WTC11 (cell line): ENCODE measurements at regions not wholly inside any gene's neighbourhood (a gene's known extent, or its start where the extent isn't known, plus 50 kb on each side); places are given as distances from the start of the nearest gene placed in this dataset.

ENCODE experiments used
- ATAC-seq: fragments of 200-7000 bp; cut with Tn5 transposase; 2 replicates; pipeline ENCODE4 v1.10.0; 2021; ENCODE audit warnings: mild to moderate bottlenecking, moderate library complexity
- CTCF ChIA-PET: fragments of 300-600 bp; sonication (Branson Sonifier 250); formaldehyde crosslinking; loops from one replicate; lab custom pipeline; 2021; ENCODE audit warnings: antibody characterized with exemption; lab: Charles Lee
- POLR2A ChIA-PET: fragments of 350-600 bp; sonication (Branson Sonifier 250); formaldehyde crosslinking; loops from one replicate; lab custom pipeline; 2021; ENCODE audit warnings: antibody characterized with exemption; lab: Charles Lee
- DNase-seq: peaks from one replicate; pipeline ENCODE4 v3.0.0; 2021; ENCODE audit warnings: low spot score
- H3K27ac Mint-ChIP-seq: 2 replicates; pipeline ENCODE4 v1.8.0; 2021; ENCODE audit warnings: mixed read lengths
- H3K27me3 Mint-ChIP-seq: 2 replicates; pipeline ENCODE4 v1.8.0; 2021; ENCODE audit warnings: low read depth, mild to moderate bottlenecking, moderate library complexity, mixed read lengths
- H3K36me3 Mint-ChIP-seq: 2 replicates; pipeline ENCODE4 v1.8.0; 2021; ENCODE audit warnings: mixed read lengths
- H3K4me1 Mint-ChIP-seq: 2 replicates; pipeline ENCODE4 v1.8.0; 2022; ENCODE audit warnings: mixed read lengths
- H3K4me3 Mint-ChIP-seq: 2 replicates; pipeline ENCODE4 v1.8.0; 2021; ENCODE audit warnings: mild to moderate bottlenecking, moderate library complexity, mixed read lengths
- H3K9me3 Mint-ChIP-seq: 2 replicates; pipeline ENCODE4 v1.8.0; 2021; ENCODE audit warnings: mixed read lengths
- CREB1 ChIP-seq: sonication (generic); formaldehyde crosslinking; IDR thresholded peaks from 2 replicates; pipeline ENCODE4 v1.8.0; 2023; ENCODE audit warnings: mild to moderate bottlenecking, missing genetic modification reagents
- ELF4 ChIP-seq: sonication (generic); formaldehyde crosslinking; IDR thresholded peaks from 2 replicates; pipeline ENCODE4 v1.8.1; 2022; ENCODE audit warnings: low read depth, mild to moderate bottlenecking, moderate library complexity, missing genetic modification reagents
- EMX1 ChIP-seq: fragments of 250-450 bp; sonication (Bioruptor Pico); IDR thresholded peaks from 2 replicates; pipeline ENCODE4 v1.8.0; 2021; ENCODE audit warnings: mild to moderate bottlenecking
- ETV6 ChIP-seq: sonication (generic); formaldehyde crosslinking; IDR thresholded peaks from 2 replicates; pipeline ENCODE4 v1.8.1; 2022; ENCODE audit warnings: mild to moderate bottlenecking, missing genetic modification reagents
- FOXP1 ChIP-seq: sonication (generic); formaldehyde crosslinking; IDR thresholded peaks from 2 replicates; pipeline ENCODE4 v1.8.0; 2022; ENCODE audit warnings: missing genetic modification reagents, mild to moderate bottlenecking, moderate library complexity, borderline replicate concordance
- IRF2 ChIP-seq: sonication (generic); formaldehyde crosslinking; IDR thresholded peaks from 2 replicates; pipeline ENCODE4 v1.8.0; 2022; ENCODE audit warnings: low read depth, missing genetic modification reagents, borderline replicate concordance
- JUN ChIP-seq: sonication (generic); formaldehyde crosslinking; IDR thresholded peaks from 2 replicates; pipeline ENCODE4 v1.8.0; 2023; ENCODE audit warnings: mild to moderate bottlenecking, missing genetic modification reagents
- MXD4 ChIP-seq: fragments of 250-450 bp; sonication (Bioruptor Pico); IDR thresholded peaks from 2 replicates; pipeline ENCODE4 v1.8.0; 2021; ENCODE audit warnings: mild to moderate bottlenecking, moderate library complexity, borderline replicate concordance
- NR3C1 ChIP-seq: sonication (generic); formaldehyde crosslinking; conservative IDR thresholded peaks from 2 replicates; pipeline ENCODE4 v1.8.1; 2023; ENCODE audit warnings: low read depth, mild to moderate bottlenecking, missing genetic modification reagents
- PRRX2 ChIP-seq: fragments of 250-450 bp; sonication (Bioruptor Pico); IDR thresholded peaks from 2 replicates; pipeline ENCODE4 v1.8.0; 2021; ENCODE audit warnings: mild to moderate bottlenecking
- ZNF219 ChIP-seq: sonication (generic); formaldehyde crosslinking; IDR thresholded peaks from 2 replicates; pipeline ENCODE4 v1.8.0; 2023; ENCODE audit warnings: missing genetic modification reagents, mild to moderate bottlenecking, borderline replicate concordance
- ZNF396 ChIP-seq: fragments of 250-450 bp; sonication (Bioruptor Pico); IDR thresholded peaks from 2 replicates; pipeline ENCODE4 v1.8.0; 2021; ENCODE audit warnings: mild to moderate bottlenecking, moderate library complexity, borderline replicate concordance
- TF ChIP-seq, protein P1 (sequence below): fragments of 250-450 bp; sonication (Bioruptor Pico); IDR thresholded peaks from 2 replicates; pipeline ENCODE4 v1.8.0; 2021; ENCODE audit warnings: mild to moderate bottlenecking
- TF ChIP-seq, protein P2 (sequence below): sonication (generic); formaldehyde crosslinking; IDR thresholded peaks from 2 replicates; pipeline ENCODE4 v1.8.1; 2022; ENCODE audit warnings: mild to moderate bottlenecking, missing genetic modification reagents, moderate library complexity, borderline replicate concordance
- TF ChIP-seq, protein P3 (sequence below): fragments of 250-450 bp; sonication (Bioruptor Pico); IDR thresholded peaks from 2 replicates; pipeline ENCODE4 v1.9.0; 2021; ENCODE audit warnings: mild to moderate bottlenecking
- TF ChIP-seq, protein P4 (sequence below): sonication (generic); formaldehyde crosslinking; IDR thresholded peaks from 2 replicates; pipeline ENCODE4 v1.8.1; 2022; ENCODE audit warnings: low read depth, mild to moderate bottlenecking, moderate library complexity, missing genetic modification reagents, borderline replicate concordance
- TF ChIP-seq, protein P5 (sequence below): sonication (generic); formaldehyde crosslinking; IDR thresholded peaks from 2 replicates; pipeline ENCODE4 v1.8.0; 2022; ENCODE audit warnings: mild to moderate bottlenecking, missing genetic modification reagents
- TF ChIP-seq, protein P6 (sequence below): sonication (generic); formaldehyde crosslinking; IDR thresholded peaks from 2 replicates; pipeline ENCODE4 v1.8.1; 2022; ENCODE audit warnings: low read depth, missing genetic modification reagents, borderline replicate concordance
- TF ChIP-seq, protein P7 (sequence below): sonication (generic); formaldehyde crosslinking; conservative IDR thresholded peaks from 2 replicates; pipeline ENCODE4 v1.8.1; 2023; ENCODE audit warnings: mild to moderate bottlenecking, low read depth, missing genetic modification reagents, moderate library complexity
- TF ChIP-seq, protein P8 (sequence below): sonication (generic); formaldehyde crosslinking; IDR thresholded peaks from 2 replicates; pipeline ENCODE4 v1.8.0; 2022; ENCODE audit warnings: mild to moderate bottlenecking, missing genetic modification reagents

DNA sequence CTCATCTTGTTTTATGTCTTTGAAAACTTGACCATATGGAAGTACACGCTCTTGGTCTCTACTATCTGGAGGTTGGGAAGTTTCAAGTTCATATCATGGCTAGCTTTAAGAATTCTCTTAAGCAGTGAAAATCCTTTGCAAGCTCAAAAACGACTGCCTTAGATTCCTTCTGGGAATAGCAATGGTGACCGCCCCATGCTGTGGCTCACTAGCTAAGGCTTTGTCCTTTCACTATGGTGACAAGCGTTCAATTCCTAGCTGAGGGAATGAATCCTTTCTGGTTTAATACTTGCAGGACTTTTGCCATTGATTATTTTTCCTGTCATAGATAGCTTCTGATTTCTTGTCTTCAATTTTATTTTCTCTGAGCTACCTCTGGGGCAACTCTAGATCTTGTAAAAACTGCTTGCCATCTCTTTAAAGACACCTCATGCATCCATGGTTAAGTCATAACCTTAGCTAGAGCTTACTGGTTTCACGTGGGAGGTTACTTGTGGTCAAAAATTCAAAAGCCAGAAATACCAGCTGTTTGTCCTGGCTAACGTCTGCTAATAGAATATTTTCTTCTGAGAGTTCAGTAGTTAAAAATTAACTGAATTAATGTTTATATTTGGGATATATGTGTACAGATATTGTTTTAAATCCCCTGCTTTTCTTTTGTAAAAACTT is 673.4 kb upstream of the CBLB start (continued):
- TF ChIP-seq, protein P1, sequence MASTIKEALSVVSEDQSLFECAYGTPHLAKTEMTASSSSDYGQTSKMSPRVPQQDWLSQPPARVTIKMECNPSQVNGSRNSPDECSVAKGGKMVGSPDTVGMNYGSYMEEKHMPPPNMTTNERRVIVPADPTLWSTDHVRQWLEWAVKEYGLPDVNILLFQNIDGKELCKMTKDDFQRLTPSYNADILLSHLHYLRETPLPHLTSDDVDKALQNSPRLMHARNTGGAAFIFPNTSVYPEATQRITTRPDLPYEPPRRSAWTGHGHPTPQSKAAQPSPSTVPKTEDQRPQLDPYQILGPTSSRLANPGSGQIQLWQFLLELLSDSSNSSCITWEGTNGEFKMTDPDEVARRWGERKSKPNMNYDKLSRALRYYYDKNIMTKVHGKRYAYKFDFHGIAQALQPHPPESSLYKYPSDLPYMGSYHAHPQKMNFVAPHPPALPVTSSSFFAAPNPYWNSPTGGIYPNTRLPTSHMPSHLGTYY (CRISPR knock-in tag): no peak
- TF ChIP-seq FOXP1 (CRISPR knock-in tag): no peak
- TF ChIP-seq, protein P2, sequence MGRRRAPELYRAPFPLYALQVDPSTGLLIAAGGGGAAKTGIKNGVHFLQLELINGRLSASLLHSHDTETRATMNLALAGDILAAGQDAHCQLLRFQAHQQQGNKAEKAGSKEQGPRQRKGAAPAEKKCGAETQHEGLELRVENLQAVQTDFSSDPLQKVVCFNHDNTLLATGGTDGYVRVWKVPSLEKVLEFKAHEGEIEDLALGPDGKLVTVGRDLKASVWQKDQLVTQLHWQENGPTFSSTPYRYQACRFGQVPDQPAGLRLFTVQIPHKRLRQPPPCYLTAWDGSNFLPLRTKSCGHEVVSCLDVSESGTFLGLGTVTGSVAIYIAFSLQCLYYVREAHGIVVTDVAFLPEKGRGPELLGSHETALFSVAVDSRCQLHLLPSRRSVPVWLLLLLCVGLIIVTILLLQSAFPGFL: no peak
- TF ChIP-seq ELF4 (CRISPR knock-in tag): no peak
- no peak for TF ChIP-seq ETV6 (CRISPR knock-in tag)
- TF ChIP-seq ZNF396 (CRISPR knock-in tag): no peak
- TF ChIP-seq, protein P3, sequence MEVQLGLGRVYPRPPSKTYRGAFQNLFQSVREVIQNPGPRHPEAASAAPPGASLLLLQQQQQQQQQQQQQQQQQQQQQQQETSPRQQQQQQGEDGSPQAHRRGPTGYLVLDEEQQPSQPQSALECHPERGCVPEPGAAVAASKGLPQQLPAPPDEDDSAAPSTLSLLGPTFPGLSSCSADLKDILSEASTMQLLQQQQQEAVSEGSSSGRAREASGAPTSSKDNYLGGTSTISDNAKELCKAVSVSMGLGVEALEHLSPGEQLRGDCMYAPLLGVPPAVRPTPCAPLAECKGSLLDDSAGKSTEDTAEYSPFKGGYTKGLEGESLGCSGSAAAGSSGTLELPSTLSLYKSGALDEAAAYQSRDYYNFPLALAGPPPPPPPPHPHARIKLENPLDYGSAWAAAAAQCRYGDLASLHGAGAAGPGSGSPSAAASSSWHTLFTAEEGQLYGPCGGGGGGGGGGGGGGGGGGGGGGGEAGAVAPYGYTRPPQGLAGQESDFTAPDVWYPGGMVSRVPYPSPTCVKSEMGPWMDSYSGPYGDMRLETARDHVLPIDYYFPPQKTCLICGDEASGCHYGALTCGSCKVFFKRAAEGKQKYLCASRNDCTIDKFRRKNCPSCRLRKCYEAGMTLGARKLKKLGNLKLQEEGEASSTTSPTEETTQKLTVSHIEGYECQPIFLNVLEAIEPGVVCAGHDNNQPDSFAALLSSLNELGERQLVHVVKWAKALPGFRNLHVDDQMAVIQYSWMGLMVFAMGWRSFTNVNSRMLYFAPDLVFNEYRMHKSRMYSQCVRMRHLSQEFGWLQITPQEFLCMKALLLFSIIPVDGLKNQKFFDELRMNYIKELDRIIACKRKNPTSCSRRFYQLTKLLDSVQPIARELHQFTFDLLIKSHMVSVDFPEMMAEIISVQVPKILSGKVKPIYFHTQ (CRISPR knock-in tag): no peak
- TF ChIP-seq, protein P4, sequence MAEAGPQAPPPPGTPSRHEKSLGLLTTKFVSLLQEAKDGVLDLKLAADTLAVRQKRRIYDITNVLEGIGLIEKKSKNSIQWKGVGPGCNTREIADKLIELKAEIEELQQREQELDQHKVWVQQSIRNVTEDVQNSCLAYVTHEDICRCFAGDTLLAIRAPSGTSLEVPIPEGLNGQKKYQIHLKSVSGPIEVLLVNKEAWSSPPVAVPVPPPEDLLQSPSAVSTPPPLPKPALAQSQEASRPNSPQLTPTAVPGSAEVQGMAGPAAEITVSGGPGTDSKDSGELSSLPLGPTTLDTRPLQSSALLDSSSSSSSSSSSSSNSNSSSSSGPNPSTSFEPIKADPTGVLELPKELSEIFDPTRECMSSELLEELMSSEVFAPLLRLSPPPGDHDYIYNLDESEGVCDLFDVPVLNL (CRISPR knock-in tag): no peak
- TF ChIP-seq ZNF219: no peak
- TF ChIP-seq, protein P5, sequence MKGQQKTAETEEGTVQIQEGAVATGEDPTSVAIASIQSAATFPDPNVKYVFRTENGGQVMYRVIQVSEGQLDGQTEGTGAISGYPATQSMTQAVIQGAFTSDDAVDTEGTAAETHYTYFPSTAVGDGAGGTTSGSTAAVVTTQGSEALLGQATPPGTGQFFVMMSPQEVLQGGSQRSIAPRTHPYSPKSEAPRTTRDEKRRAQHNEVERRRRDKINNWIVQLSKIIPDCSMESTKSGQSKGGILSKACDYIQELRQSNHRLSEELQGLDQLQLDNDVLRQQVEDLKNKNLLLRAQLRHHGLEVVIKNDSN (CRISPR knock-in tag): no peak
- no peak for TF ChIP-seq EMX1
- TF ChIP-seq PRRX2 (CRISPR knock-in tag): no peak
- no peak for TF ChIP-seq NR3C1 (CRISPR knock-in tag)
- TF ChIP-seq, protein P6, sequence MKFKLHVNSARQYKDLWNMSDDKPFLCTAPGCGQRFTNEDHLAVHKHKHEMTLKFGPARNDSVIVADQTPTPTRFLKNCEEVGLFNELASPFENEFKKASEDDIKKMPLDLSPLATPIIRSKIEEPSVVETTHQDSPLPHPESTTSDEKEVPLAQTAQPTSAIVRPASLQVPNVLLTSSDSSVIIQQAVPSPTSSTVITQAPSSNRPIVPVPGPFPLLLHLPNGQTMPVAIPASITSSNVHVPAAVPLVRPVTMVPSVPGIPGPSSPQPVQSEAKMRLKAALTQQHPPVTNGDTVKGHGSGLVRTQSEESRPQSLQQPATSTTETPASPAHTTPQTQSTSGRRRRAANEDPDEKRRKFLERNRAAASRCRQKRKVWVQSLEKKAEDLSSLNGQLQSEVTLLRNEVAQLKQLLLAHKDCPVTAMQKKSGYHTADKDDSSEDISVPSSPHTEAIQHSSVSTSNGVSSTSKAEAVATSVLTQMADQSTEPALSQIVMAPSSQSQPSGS: no peak
- TF ChIP-seq CREB1 (CRISPR knock-in tag): no peak
- TF ChIP-seq MXD4 (CRISPR knock-in tag): no peak
- TF ChIP-seq, all 79 proteins: peak for 0

DNA sequence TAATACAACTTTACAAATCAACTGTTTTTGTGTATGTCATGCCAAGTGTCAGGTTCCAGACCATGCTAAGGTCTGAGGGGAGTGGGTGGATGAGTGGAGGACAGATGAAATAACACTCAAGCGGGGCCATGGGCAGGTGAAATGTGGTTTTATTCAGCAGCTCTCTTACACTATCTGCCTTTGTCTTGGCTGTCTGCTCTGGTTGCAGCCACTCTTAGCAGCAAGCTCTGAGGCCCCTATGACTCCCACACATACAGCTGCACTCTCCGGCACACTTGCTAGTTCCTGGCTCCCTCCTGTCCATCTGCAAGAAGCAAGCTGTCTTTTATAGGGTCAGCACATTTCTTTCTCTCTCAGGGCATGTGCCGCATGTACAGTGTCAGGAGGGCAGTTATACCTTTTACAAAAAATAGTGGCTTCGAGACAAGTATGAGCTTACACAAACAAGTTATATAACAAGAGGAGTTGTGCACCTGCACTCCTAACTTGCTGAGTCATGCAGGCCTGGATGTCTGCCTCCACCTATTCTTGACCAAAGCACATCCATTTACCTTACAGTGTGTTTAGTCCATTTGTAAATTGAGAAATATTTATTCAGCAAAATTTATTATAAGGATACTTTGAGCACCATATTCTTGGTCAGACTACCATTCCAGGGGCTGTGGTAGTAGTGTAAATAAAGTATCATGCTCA is 683.7 kb upstream of the CBLB start:
- H3K4me1 Mint-ChIP-seq: 0 out of 2 replicates have a peak, but pooled peaks cover 7% of the 10 kb centered on the region
- no peak overlapping the region for H3K27ac Mint-ChIP-seq
- peaks cover 13% of the 10 kb centered on the region for H3K36me3 Mint-ChIP-seq
- POLR2A ChIA-PET: no interaction called here
- CTCF ChIA-PET: no interaction called here
- ATAC-seq (no peak), DNase-seq (no peak)
- no peaks in the 10 kb centered on the region; the same call in 1 of the 2 replicates for H3K27me3 Mint-ChIP-seq
- TF ChIP-seq JUN (no peak), IRF2 (CRISPR knock-in tag) (no peak)
- TF ChIP-seq, protein P7, sequence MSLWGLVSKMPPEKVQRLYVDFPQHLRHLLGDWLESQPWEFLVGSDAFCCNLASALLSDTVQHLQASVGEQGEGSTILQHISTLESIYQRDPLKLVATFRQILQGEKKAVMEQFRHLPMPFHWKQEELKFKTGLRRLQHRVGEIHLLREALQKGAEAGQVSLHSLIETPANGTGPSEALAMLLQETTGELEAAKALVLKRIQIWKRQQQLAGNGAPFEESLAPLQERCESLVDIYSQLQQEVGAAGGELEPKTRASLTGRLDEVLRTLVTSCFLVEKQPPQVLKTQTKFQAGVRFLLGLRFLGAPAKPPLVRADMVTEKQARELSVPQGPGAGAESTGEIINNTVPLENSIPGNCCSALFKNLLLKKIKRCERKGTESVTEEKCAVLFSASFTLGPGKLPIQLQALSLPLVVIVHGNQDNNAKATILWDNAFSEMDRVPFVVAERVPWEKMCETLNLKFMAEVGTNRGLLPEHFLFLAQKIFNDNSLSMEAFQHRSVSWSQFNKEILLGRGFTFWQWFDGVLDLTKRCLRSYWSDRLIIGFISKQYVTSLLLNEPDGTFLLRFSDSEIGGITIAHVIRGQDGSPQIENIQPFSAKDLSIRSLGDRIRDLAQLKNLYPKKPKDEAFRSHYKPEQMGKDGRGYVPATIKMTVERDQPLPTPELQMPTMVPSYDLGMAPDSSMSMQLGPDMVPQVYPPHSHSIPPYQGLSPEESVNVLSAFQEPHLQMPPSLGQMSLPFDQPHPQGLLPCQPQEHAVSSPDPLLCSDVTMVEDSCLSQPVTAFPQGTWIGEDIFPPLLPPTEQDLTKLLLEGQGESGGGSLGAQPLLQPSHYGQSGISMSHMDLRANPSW (CRISPR knock-in tag): no peak
- TF ChIP-seq, protein P1 (CRISPR knock-in tag): no peak
- TF ChIP-seq, protein P8, sequence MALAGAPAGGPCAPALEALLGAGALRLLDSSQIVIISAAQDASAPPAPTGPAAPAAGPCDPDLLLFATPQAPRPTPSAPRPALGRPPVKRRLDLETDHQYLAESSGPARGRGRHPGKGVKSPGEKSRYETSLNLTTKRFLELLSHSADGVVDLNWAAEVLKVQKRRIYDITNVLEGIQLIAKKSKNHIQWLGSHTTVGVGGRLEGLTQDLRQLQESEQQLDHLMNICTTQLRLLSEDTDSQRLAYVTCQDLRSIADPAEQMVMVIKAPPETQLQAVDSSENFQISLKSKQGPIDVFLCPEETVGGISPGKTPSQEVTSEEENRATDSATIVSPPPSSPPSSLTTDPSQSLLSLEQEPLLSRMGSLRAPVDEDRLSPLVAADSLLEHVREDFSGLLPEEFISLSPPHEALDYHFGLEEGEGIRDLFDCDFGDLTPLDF (CRISPR knock-in tag): no peak
- TF ChIP-seq, all 79 proteins: peak for 0
- peaks cover 20% of the 10 kb centered on the region for H3K9me3 Mint-ChIP-seq
- no peak overlapping the region for H3K4me3 Mint-ChIP-seq
